K562 (cell line): ENCODE measurements at regions not wholly inside any gene's neighbourhood (a gene's known extent, or its start where the extent isn't known, plus 50 kb on each side); places are given as distances from the start of the nearest gene placed in this dataset.

Source experiments
- ARID2 ChIP-seq: fragments of 450-650 bp; IDR thresholded peaks from 2 replicates; pipeline ENCODE4 v1.6.1; 2017; ENCODE audit warnings: antibody characterized with exemption, mild to moderate bottlenecking
- BACH1 ChIP-seq: fragments of 200-800 bp; sonication (Bioruptor generic); IDR thresholded peaks from 2 replicates; pipeline ENCODE4 v1.6.1; 2016; ENCODE audit warnings: missing genetic modification characterization, missing compliant biosample characterization
- CREB1 ChIP-seq, 2 experiments: sonication (generic) in 1 of 2; formaldehyde crosslinking in 1 of 2; IDR thresholded peaks; 2 replicates each; pipeline versions ENCODE4 v1.6.1 to v1.8.0; 2012 to 2022; ENCODE audit warnings: inconsistent platforms in 1 of 2, mild to moderate bottlenecking in 1 of 2, missing genetic modification reagents in 1 of 2, moderate library complexity in 1 of 2
- E2F8 ChIP-seq: fragments of 450-650 bp; IDR thresholded peaks from 2 replicates; pipeline ENCODE4 v1.7.1; 2018; ENCODE audit warnings: mild to moderate bottlenecking, low read depth; ENCODE audit not compliant: partially characterized antibody
- EGR1 ChIP-seq: fragments of 450-650 bp; conservative IDR thresholded peaks from 2 replicates; pipeline ENCODE4 v1.6.1; 2017; ENCODE audit warnings: mild to moderate bottlenecking
- MAZ ChIP-seq, 2 experiments: fragments of 450-650 bp in 1 of 2; sonication (generic) in 1 of 2; formaldehyde crosslinking; IDR thresholded peaks in 1 of 2; conservative IDR thresholded peaks in 1 of 2; 2 replicates each; pipeline versions ENCODE4 v1.4.0 to v1.5.0; 2020; ENCODE audit warnings: mild to moderate bottlenecking in 1 of 2, missing genetic modification reagents in 1 of 2
- POLR2A ChIP-seq: fragments of 450-650 bp; conservative IDR thresholded peaks from 2 replicates; pipeline ENCODE4 v1.6.1; 2016
- RAD21 ChIP-seq, 2 experiments: fragments of 250-450 bp in 1 of 2; fragments of 450-650 bp in 1 of 2; sonication (Bioruptor Pico) in 1 of 2; formaldehyde crosslinking in 1 of 2; IDR thresholded peaks in 1 of 2; conservative IDR thresholded peaks in 1 of 2; 2 replicates each; pipeline versions ENCODE4 v1.4.0 to v1.8.0; 2020 to 2022; ENCODE audit warnings: mild to moderate bottlenecking in 2 of 2, moderate library complexity in 1 of 2
- REST ChIP-seq, 2 experiments: fragments of 450-650 bp; formaldehyde crosslinking in 1 of 2; IDR thresholded peaks; 2 replicates each; pipeline versions ENCODE4 v1.4.0 to v1.6.1; 2014 to 2020; ENCODE audit warnings: mild to moderate bottlenecking in 2 of 2, borderline replicate concordance in 1 of 2, low read depth in 1 of 2
- ZFP36 ChIP-seq: fragments of 150-350 bp; IDR thresholded peaks from 2 replicates; pipeline ENCODE4 v1.6.1; 2018; ENCODE audit warnings: low read length, low read depth; ENCODE audit not compliant: partially characterized antibody
- ZNF143 ChIP-seq: sonication (generic); formaldehyde crosslinking; IDR thresholded peaks from 2 replicates; pipeline ENCODE4 v1.9.0; 2022; ENCODE audit warnings: mild to moderate bottlenecking, missing genetic modification reagents
- ZNF24 ChIP-seq: fragments of 450-650 bp; IDR thresholded peaks from 2 replicates; pipeline ENCODE4 v1.6.1; 2016
- ZNF584 ChIP-seq: fragments of 200-800 bp; sonication (Bioruptor generic); IDR thresholded peaks from 2 replicates; pipeline ENCODE4 v1.6.1; 2016; ENCODE audit warnings: low read depth, mild to moderate bottlenecking, missing genetic modification characterization, missing compliant biosample characterization

DNA sequence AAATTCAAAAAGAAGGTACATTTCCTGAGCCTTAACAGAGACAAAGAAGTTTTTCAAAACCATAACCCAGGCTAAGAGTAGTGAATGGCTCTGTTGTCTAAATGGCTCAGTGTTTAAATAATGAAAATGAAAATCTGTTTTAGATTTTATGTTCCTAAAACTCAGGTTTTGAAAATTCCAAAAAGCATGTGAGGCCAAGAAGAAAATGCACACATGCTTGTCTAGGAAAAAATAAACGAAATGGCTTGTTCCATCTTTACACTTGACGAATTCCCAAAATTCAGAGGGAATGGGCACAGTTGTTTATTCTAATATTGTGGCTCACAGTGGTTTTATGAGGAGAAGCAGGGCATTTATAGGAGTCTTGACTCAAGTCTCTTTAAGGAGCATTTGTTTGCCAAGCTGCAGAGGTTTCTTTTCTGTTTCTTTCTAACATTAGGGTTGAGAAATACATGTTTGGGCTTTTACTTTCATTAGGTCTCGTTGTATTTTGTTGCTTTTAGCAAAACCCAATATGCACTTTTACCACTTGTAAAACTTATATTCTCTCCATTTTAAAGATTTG lies 527.6 kb upstream of the ANKRD30A start:
- TF ChIP-seq ZNF584 (CRISPR knock-in tag) (no peak), MAZ (CRISPR knock-in tag; conservative IDR thresholded peaks at IDR 0.05 in 1 of 2, IDR thresholded peaks at IDR 0.05 in 1 of 2) (no peak), CREB1 (IDR thresholded peaks at IDR 0.05) (no peak), CREB1 (CRISPR knock-in tag; IDR thresholded peaks at IDR 0.05) (no peak), ZNF143 (CRISPR knock-in tag) (no peak), POLR2A (no peak), ARID2 (no peak), ZNF24 (no peak), E2F8 (no peak), REST (IDR thresholded peaks at IDR 0.05; ENCODE audit: borderline replicate concordance) (no peak), REST (CRISPR knock-in tag; IDR thresholded peaks at IDR 0.05; ENCODE audit: low read depth) (no peak), ZFP36 (no peak), EGR1 (no peak), BACH1 (tag) (no peak), RAD21 (CRISPR knock-in tag; conservative IDR thresholded peaks at IDR 0.05 in 1 of 2, IDR thresholded peaks at IDR 0.05 in 1 of 2) (no peak)
